ENCODE measurements at regions not wholly inside any gene's neighbourhood (a gene's known extent, or its start where the extent isn't known, plus 50 kb on each side); places are given as distances from the start of the nearest gene placed in this dataset.

GRCh38 chr2:59191781-59192180, 950.7 kb upstream of the FANCL start:
- H3K23me2 ChIP-seq (ENCODE audit: low read depth, low read length), result no peaks in the 10 kb centered on the region
- no peak overlapping the region for H3K14ac ChIP-seq (ENCODE audit: insufficient read length)
- no peaks in the 10 kb centered on the region for H3K27me3 ChIP-seq (replicated peaks in 1 of 4; ENCODE audit: control insufficient read depth in 3 of 4, extremely low read depth in 1 of 4, insufficient read depth in 3 of 4, low read length in 3 of 4)
- H4K20me1 ChIP-seq (replicated peaks in 1 of 2; ENCODE audit: control insufficient read depth in 1 of 2, insufficient read depth in 2 of 2, low read length in 2 of 2), result no peaks in the 10 kb centered on the region
- 80% methylated on average over 3 of the region's 4 CpGs; no CpG with 5 or more reads in 1 of the 2 experiments for WGBS, 2 experiments (ENCODE audit: extremely low coverage in 1 of 2, insufficient coverage in 1 of 2, insufficient read length in 1 of 2, insufficient replicate concordance in 2 of 2, low coverage in 1 of 2, low lambda C conversion rate in 2 of 2, missing lambda C conversion rate in 1 of 2)
- no peak overlapping the region for H3K4me2 ChIP-seq (ENCODE audit: insufficient read depth in 1 of 2, low read depth in 2 of 2, low read length in 2 of 2)
- H2BK120ac ChIP-seq (replicated peaks; ENCODE audit: low read depth, low read length), result no peak overlapping the region
- no peak overlapping the region for H2BK5ac ChIP-seq (ENCODE audit: low read depth, low read length)
- H3K79me2 ChIP-seq (ENCODE audit: control insufficient read depth in 1 of 2, insufficient read depth in 2 of 2, low read length in 2 of 2), result no peaks in the 10 kb centered on the region
- no peak overlapping the region for H2AFZ ChIP-seq (ENCODE audit: low read length)
- H3K4ac ChIP-seq (replicated peaks; ENCODE audit: insufficient read length, low read depth, low read length), result no peak overlapping the region
- H3K56ac ChIP-seq (replicated peaks; ENCODE audit: insufficient read length, low read depth, low read length), result no peak overlapping the region
- no peak overlapping the region for H3K23ac ChIP-seq (ENCODE audit: insufficient read length)
- no peak overlapping the region for H4K91ac ChIP-seq (replicated peaks; ENCODE audit: insufficient read length, low read length)
- ChIA-PET CTCF (ENCODE audit: partially characterized antibody) (interaction anchor here (1.4 kb wide), 1 partner anchor 9 kb away, joined by 3 read pairs; no protein-coding TSS in a partner anchor), POLR2A (ENCODE audit: partially characterized antibody) (no interaction called here)
- no peaks in the 10 kb centered on the region for H3K4me1 ChIP-seq (replicated peaks in 1 of 4; ENCODE audit: control insufficient read depth in 3 of 4, insufficient read depth in 4 of 4, low read length in 3 of 4)
- H4K8ac ChIP-seq (ENCODE audit: extremely low read depth, insufficient read depth, low read length), result no peak overlapping the region
- DNase-seq (ENCODE audit: low read depth in 1 of 2, low spot score in 2 of 2) (no peak), FAIRE-seq (no peak)
- no peak overlapping the region for H2AK5ac ChIP-seq (ENCODE audit: low read depth, low read length)
- no peak overlapping the region for H2BK20ac ChIP-seq (ENCODE audit: low read length)
- no peak overlapping the region for H3K18ac ChIP-seq (ENCODE audit: extremely low read depth, low read length)
- no peaks in the 10 kb centered on the region for H3K79me1 ChIP-seq (ENCODE audit: low read depth, low read length)
- H2BK12ac ChIP-seq (ENCODE audit: low read depth, low read length), result no peak overlapping the region
- no peak overlapping the region for H2BK15ac ChIP-seq (ENCODE audit: low read length)
- H3K36me3 ChIP-seq (ENCODE audit: control insufficient read depth in 2 of 4, insufficient read depth in 4 of 4, low read length in 3 of 4), result no peaks in the 10 kb centered on the region
- H3K9ac ChIP-seq (replicated peaks in 1 of 4; ENCODE audit: extremely low read depth in 1 of 4, low read depth in 3 of 4, low read length in 3 of 4), result no peak overlapping the region
- H3K4me3 ChIP-seq (ENCODE audit: extremely low read depth in 1 of 4, insufficient read depth in 2 of 4, low read depth in 3 of 4, low read length in 4 of 4), result no peak overlapping the region
- H4K5ac ChIP-seq (ENCODE audit: insufficient read length, low read depth, low read length), result no peak overlapping the region
- H3K27ac ChIP-seq (ENCODE audit: low read depth, low read length), result no peak overlapping the region
- no peaks in the 10 kb centered on the region for H3K9me3 ChIP-seq (ENCODE audit: insufficient read depth in 2 of 2, low read depth in 1 of 2, low read length in 1 of 2)
- TF ChIP-seq CEBPB (IDR thresholded peaks at IDR 0.05; ENCODE audit: low read depth, low read length) (no peak), HDAC2 (IDR thresholded peaks at IDR 0.05; ENCODE audit: borderline replicate concordance in 1 of 2, low read depth in 2 of 2, low read length in 2 of 2) (no peak), KDM1A (IDR thresholded peaks at IDR 0.05; ENCODE audit: borderline replicate concordance, low read length) (no peak), ATF2 (IDR thresholded peaks at IDR 0.05; ENCODE audit: low read length) (no peak), POLR2AphosphoS5 (IDR thresholded peaks at IDR 0.05; ENCODE audit: low read depth, low read length) (no peak), SP4 (IDR thresholded peaks at IDR 0.05; ENCODE audit: low read length) (no peak), ATF3 (IDR thresholded peaks at IDR 0.05; ENCODE audit: insufficient read depth, low read depth, low read length) (no peak), SRF (IDR thresholded peaks at IDR 0.05; ENCODE audit: low read depth, low read length) (no peak), CTCF (IDR thresholded peaks at IDR 0.05; ENCODE audit: control extremely low read depth in 1 of 3, insufficient read depth in 1 of 3, low read depth in 1 of 3, low read length in 3 of 3) (no peak), TAF7 (optimal IDR thresholded peaks at IDR 0.05; ENCODE audit: borderline replicate concordance, low read depth, low read length) (no peak)
